ENCODE measurements at regions not wholly inside any gene's neighbourhood (a gene's known extent, or its start where the extent isn't known, plus 50 kb on each side); places are given as distances from the start of the nearest gene placed in this dataset.
"Not testable (repeated sequence)": the region's sequence is repeated elsewhere in the genome, so short reads cannot be mapped to it uniquely, and the experiment has no call there.

DNA sequence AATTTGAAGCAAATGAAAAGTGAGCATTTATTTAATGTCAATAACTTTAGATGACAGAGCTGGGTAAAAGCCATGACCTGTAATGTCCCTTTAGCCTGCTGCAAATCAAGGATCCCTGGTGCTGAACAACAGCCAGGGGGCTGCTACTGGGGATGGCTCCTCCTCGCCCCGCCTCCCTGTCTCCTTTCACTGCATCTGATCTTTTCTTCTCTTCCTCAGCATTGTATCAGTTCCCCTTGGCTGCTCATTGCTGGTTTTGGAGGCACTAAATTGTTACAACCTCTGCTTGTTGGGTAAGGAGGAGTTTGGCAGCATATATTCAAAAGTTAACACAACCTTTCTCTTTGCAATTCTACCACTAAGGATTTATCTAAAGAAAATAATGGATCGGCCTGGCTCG lies 236.3 kb upstream of the ID2 start:
- no peaks in the 10 kb centered on the region for H3K4me1 ChIP-seq (ENCODE audit: insufficient read depth, low read length, poor library complexity, severe bottlenecking)
- intact Hi-C loops (cut with micrococcal nuclease; ENCODE audit: unreplicated experiment) = no loop called here
- TF ChIP-seq EZH2 (IDR thresholded peaks at IDR 0.05; ENCODE audit: borderline replicate concordance, low read depth, low read length, poor library complexity, severe bottlenecking) = no peak
- TF ChIP-seq, protein P1, sequence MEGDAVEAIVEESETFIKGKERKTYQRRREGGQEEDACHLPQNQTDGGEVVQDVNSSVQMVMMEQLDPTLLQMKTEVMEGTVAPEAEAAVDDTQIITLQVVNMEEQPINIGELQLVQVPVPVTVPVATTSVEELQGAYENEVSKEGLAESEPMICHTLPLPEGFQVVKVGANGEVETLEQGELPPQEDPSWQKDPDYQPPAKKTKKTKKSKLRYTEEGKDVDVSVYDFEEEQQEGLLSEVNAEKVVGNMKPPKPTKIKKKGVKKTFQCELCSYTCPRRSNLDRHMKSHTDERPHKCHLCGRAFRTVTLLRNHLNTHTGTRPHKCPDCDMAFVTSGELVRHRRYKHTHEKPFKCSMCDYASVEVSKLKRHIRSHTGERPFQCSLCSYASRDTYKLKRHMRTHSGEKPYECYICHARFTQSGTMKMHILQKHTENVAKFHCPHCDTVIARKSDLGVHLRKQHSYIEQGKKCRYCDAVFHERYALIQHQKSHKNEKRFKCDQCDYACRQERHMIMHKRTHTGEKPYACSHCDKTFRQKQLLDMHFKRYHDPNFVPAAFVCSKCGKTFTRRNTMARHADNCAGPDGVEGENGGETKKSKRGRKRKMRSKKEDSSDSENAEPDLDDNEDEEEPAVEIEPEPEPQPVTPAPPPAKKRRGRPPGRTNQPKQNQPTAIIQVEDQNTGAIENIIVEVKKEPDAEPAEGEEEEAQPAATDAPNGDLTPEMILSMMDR (conservative IDR thresholded peaks at IDR 0.05; ENCODE audit: low read depth, low read length) = no peak

DNA sequence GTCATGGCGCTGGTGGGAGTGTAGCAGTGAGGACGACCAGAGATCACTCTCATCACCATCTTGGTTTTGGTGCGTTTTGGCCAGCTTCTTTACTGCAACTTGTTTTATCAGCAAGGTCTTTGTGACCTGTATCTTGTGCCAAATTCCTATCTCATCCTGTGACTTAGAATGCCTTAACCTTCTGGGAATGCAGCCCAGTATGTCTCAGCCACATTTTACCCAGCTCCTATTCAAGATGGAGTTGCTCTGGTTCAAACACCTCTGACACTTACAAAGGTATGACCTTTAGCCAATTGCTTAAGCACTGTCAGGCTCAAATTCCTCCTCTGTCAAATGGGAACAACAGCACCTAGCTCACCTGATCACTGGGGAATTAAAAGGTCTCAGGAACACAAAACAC lies 235.1 kb upstream of the ID2 start:
- POLR2A ChIA-PET (ENCODE audit: low non-redundant PET); BruUV-seq (replicated peaks); H3K9me3 ChIP-seq (ENCODE audit: low read depth, low read length, poor library complexity, severe bottlenecking); H3K27ac ChIP-seq (ENCODE audit: low read depth, low read length, poor library complexity, severe bottlenecking); H3K36me3 ChIP-seq (ENCODE audit: insufficient read depth, low read length, poor library complexity, severe bottlenecking); CTCF ChIA-PET; DNase-seq (ENCODE audit: low spot score); intact Hi-C loops (cut with micrococcal nuclease; ENCODE audit: unreplicated experiment); H3K4me3 ChIP-seq (ENCODE audit: low read depth, low read length, poor library complexity, severe bottlenecking); H3K27me3 ChIP-seq (replicated peaks; ENCODE audit: insufficient read depth, low read depth, low read length, poor library complexity); H3K4me1 ChIP-seq (ENCODE audit: insufficient read depth, low read length, poor library complexity, severe bottlenecking): not testable (repeated sequence)

More for the DNA sequence above, 236.3 kb upstream of the ID2 start:
- no peak for DNase-seq (ENCODE audit: low spot score)
- Histone ChIP-seq H3K27ac (ENCODE audit: low read depth, low read length, poor library complexity, severe bottlenecking) (no peak overlapping the region), H3K9me3 (ENCODE audit: low read depth, low read length, poor library complexity, severe bottlenecking) (no peaks in the 10 kb centered on the region), H3K4me3 (ENCODE audit: low read depth, low read length, poor library complexity, severe bottlenecking) (no peak overlapping the region), H3K27me3 (replicated peaks; ENCODE audit: insufficient read depth, low read depth, low read length, poor library complexity) (no peaks in the 10 kb centered on the region), H3K36me3 (ENCODE audit: insufficient read depth, low read length, poor library complexity, severe bottlenecking) (no peaks in the 10 kb centered on the region)
- POLR2A ChIA-PET (ENCODE audit: low non-redundant PET) = no interaction called here
- no TSS peak for BruUV-seq (replicated peaks)
- CTCF ChIA-PET = no interaction called here

DNA sequence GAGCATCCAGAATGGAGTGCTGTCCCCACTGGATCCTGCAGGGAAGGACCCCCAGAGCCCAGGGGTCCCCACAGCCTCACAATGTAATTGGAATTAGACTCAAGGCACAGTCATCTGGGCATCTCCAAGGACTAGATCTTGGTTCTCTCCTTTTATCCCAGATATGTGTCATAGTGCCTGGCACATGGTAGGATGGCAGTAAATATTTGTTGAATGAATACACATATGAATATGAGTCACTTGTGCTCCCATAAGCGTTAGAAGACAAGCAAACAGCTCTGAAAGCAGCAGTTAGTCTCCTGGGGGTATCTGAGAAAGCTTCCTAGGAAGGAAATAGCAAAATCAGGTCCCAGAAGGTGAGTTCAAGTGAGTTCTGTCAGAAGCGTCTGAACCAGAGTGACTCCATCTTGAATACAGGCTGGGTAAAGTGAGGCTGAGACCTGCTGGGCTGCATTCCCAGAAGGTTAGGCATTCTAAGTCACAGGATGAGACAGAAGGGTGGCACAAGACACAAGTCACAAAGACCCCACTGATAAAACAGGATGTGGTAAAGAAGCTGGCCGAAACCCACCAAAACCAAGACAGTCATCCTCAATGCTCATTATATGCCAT lies 234.1 kb upstream of the ID2 start:
- no TSS peak for BruUV-seq (replicated peaks)
- Histone ChIP-seq H3K36me3 (ENCODE audit: insufficient read depth, low read length, poor library complexity, severe bottlenecking) (no peaks in the 10 kb centered on the region), H3K9me3 (ENCODE audit: low read depth, low read length, poor library complexity, severe bottlenecking) (no peaks in the 10 kb centered on the region), H3K27ac (ENCODE audit: low read depth, low read length, poor library complexity, severe bottlenecking) (no peak overlapping the region), H3K4me1 (ENCODE audit: insufficient read depth, low read length, poor library complexity, severe bottlenecking) (no peaks in the 10 kb centered on the region), H3K4me3 (ENCODE audit: low read depth, low read length, poor library complexity, severe bottlenecking) (no peak overlapping the region), H3K27me3 (replicated peaks; ENCODE audit: insufficient read depth, low read depth, low read length, poor library complexity) (no peaks in the 10 kb centered on the region)
- CTCF ChIA-PET = no interaction called here
- POLR2A ChIA-PET (ENCODE audit: low non-redundant PET) = interaction anchor here (0.6 kb wide), 1 partner anchor 225 kb away, joined by 3 read pairs; no protein-coding TSS in a partner anchor
- intact Hi-C loops (cut with micrococcal nuclease; ENCODE audit: unreplicated experiment) = no loop called here
- DNase-seq (ENCODE audit: low spot score) = no peak
- TF ChIP-seq, protein P1 (conservative IDR thresholded peaks at IDR 0.05; ENCODE audit: low read depth, low read length) = no peak
- no peak for TF ChIP-seq EZH2 (IDR thresholded peaks at IDR 0.05; ENCODE audit: borderline replicate concordance, low read depth, low read length, poor library complexity, severe bottlenecking)

DNA sequence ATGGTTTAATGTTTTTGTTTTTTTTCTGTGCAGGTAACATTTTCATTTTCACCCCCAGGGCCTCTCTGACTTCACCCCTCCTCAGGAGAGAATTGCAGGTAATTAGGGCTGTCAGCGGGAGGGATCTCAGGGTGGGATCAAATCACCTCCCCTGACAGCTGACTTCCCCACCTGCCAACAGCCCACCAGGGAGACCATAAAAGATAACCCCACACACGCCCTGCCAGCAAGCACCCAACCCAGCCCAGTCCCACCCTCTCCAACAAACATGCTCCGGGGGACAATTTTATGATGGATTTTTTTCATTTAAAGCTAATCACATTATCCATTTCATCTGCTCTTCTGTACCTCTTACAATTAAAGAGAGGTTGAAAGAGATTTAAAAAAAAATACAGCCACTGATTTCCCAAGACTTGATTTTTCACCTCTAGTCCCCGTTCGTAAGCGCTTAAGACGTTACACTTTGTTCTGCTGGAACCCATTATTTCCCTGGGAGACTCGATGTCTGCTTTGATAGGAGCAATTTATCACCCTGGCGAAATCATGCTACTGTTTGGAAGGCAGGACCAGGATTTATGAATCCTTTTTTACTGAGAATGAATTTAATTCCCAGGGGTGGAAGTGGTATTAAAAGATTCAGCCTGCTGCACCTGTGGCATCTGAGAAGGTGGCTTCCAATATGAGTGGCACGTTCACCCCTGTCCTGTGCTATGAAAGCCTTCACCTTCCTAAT lies 232.9 kb upstream of the ID2 start:
- Histone ChIP-seq H3K4me3 (ENCODE audit: low read depth, low read length, poor library complexity, severe bottlenecking) (no peak overlapping the region), H3K9me3 (ENCODE audit: low read depth, low read length, poor library complexity, severe bottlenecking) (no peaks in the 10 kb centered on the region), H3K36me3 (ENCODE audit: insufficient read depth, low read length, poor library complexity, severe bottlenecking) (no peaks in the 10 kb centered on the region), H3K27ac (ENCODE audit: low read depth, low read length, poor library complexity, severe bottlenecking) (no peak overlapping the region), H3K4me1 (ENCODE audit: insufficient read depth, low read length, poor library complexity, severe bottlenecking) (no peaks in the 10 kb centered on the region), H3K27me3 (replicated peaks; ENCODE audit: insufficient read depth, low read depth, low read length, poor library complexity) (no peaks in the 10 kb centered on the region)
- intact Hi-C loops (cut with micrococcal nuclease; ENCODE audit: unreplicated experiment) = no loop called here
- TF ChIP-seq, protein P1 (conservative IDR thresholded peaks at IDR 0.05; ENCODE audit: low read depth, low read length) = no peak
- TF ChIP-seq EZH2 (IDR thresholded peaks at IDR 0.05; ENCODE audit: borderline replicate concordance, low read depth, low read length, poor library complexity, severe bottlenecking) = no peak
- no peak for DNase-seq (ENCODE audit: low spot score)
- CTCF ChIA-PET = no interaction called here
- POLR2A ChIA-PET (ENCODE audit: low non-redundant PET) = no interaction called here
- BruUV-seq (replicated peaks) = no TSS peak
